Gastroesophageal sphincter (tissue), 4 donors: ENCODE measurements at regions not wholly inside any gene's neighbourhood (a gene's known extent, or its start where the extent isn't known, plus 50 kb on each side); places are given as distances from the start of the nearest gene placed in this dataset.
"Not testable (repeated sequence)": the region's sequence is repeated elsewhere in the genome, so short reads cannot be mapped to it uniquely, and the experiment has no call there.

Experiments
- ATAC-seq: fragments of 150-250 bp; one replicate; pipeline ENCODE4 v1.9.1; 2016; ENCODE audit warnings: mild to moderate bottlenecking, moderate library complexity
- H3K27ac ChIP-seq, 4 donors: fragments of 200-600 bp; sonication (generic) in 3 of 4; 1 replicate in 3 of 4; 2 replicates in 1 of 4; pipeline ENCODE4 v1.5.1; 2016 to 2019
- H3K27me3 ChIP-seq: fragments of 200-600 bp; sonication (generic); one replicate; pipeline ENCODE4 v1.5.1; 2019
- H3K36me3 ChIP-seq, 2 donors: fragments of 200-600 bp; sonication (generic); one replicate each; pipeline ENCODE4 v1.5.1; 2019; ENCODE audit warnings: control low read depth in 1 of 2
- H3K4me1 ChIP-seq, 3 donors: fragments of 200-600 bp; sonication (generic); 1 replicate in 2 of 3; 2 replicates in 1 of 3; pipeline ENCODE4 v1.5.1; 2016 to 2019; ENCODE audit warnings: control low read depth in 2 of 3
- H3K4me3 ChIP-seq, 2 donors: fragments of 200-600 bp; sonication (generic); one replicate each; pipeline ENCODE4 v1.5.1; 2019; ENCODE audit warnings: mild to moderate bottlenecking in 1 of 2, moderate library complexity in 1 of 2
- H3K9me3 ChIP-seq, 3 donors: fragments of 200-600 bp; sonication (generic); one replicate each; pipeline ENCODE4 v1.5.1; 2017 to 2019; ENCODE audit warnings: control low read depth in 2 of 3
- CTCF ChIP-seq, 4 experiments: fragments of 200-600 bp in 2 of 4; fragments of 450-650 bp in 2 of 4; sonication (generic) in 1 of 4; IDR thresholded peaks; one replicate each; pipeline ENCODE4 v1.5.1; 2017 to 2019; ENCODE audit warnings: antibody characterized with exemption in 4 of 4, mild to moderate bottlenecking in 2 of 4, moderate library complexity in 2 of 4
- EP300 ChIP-seq: sonication (generic); formaldehyde crosslinking; IDR thresholded peaks from one replicate; pipeline ENCODE4 v1.6.1; 2017; ENCODE audit warnings: antibody characterized with exemption, mild to moderate bottlenecking
- POLR2A ChIP-seq, 2 donors: fragments of 450-650 bp; IDR thresholded peaks; one replicate each; pipeline ENCODE4 v1.6.1; 2017; ENCODE audit warnings: antibody characterized with exemption in 2 of 2, mild to moderate bottlenecking in 2 of 2, moderate library complexity in 1 of 2
- POLR2AphosphoS5 ChIP-seq: sonication (generic); formaldehyde crosslinking; IDR thresholded peaks from one replicate; pipeline ENCODE4 v1.6.1; 2017; ENCODE audit warnings: antibody characterized with exemption
- WGBS, 2 donors: methylation state at CpG; one replicate each; pipeline ENCODE4 v1.1.5; 2018; ENCODE audit warnings: low coverage in 1 of 2; 5-methylcytosine and 5-hydroxymethylcytosine counted together

- H3K27me3 ChIP-seq = no peaks in the 10 kb centered on the region
- H3K9me3 ChIP-seq = no peaks in the 10 kb centered on the region
- H3K4me3 ChIP-seq = no peak overlapping the region
- no peaks in the 10 kb centered on the region for H3K4me1 ChIP-seq
- TF ChIP-seq POLR2A (IDR thresholded peaks at IDR 0.05) (no peak), CTCF (IDR thresholded peaks at IDR 0.05) (no peak), POLR2AphosphoS5 (no peak), EP300 (no peak)
- WGBS, 2 donors = 58 to 60% methylated on average over 3 to 5 of the region's 5 CpGs
- ATAC-seq = no peak
- no peaks in the 10 kb centered on the region for H3K36me3 ChIP-seq
- no peak overlapping the region for H3K27ac ChIP-seq
Measured at GRCh38 chr5:13581132-13581531, 363.4 kb downstream of the DNAH5 start.

- Histone ChIP-seq H3K27ac (no peak overlapping the region), H3K4me1 (no peaks in the 10 kb centered on the region), H3K4me3 (no peak overlapping the region), H3K36me3 (no peaks in the 10 kb centered on the region), H3K27me3 (no peaks in the 10 kb centered on the region), H3K9me3 (no peaks in the 10 kb centered on the region)
- TF ChIP-seq CTCF (IDR thresholded peaks at IDR 0.05) = no peak
- no peak for TF ChIP-seq POLR2AphosphoS5
- no peak for TF ChIP-seq EP300
- no peak for TF ChIP-seq POLR2A (IDR thresholded peaks at IDR 0.05)
- no peak for ATAC-seq
- 70 to 74% methylated on average over 4 to 5 of the region's 5 CpGs for WGBS, 2 donors
Measured at GRCh38 chr5:13580058-13580457, 364.4 kb downstream of the DNAH5 start.

GRCh38 chr5:13579091-13579490 is 365.4 kb downstream of the DNAH5 start:
- 70 to 100% methylated on average over 2 of the region's 9 CpGs for WGBS, 2 donors

GRCh38 chr5:13578311-13579039 is 366.0 kb downstream of the DNAH5 start:
- H3K27ac ChIP-seq, H3K9me3 ChIP-seq, H3K27me3 ChIP-seq, ATAC-seq, H3K4me1 ChIP-seq, H3K36me3 ChIP-seq, H3K4me3 ChIP-seq: not testable (repeated sequence)
- WGBS, 2 donors = 74 to 86% methylated on average over 4 of the region's 48 CpGs

More at GRCh38 chr5:13579091-13579490, 365.4 kb downstream of the DNAH5 start:
- H3K9me3 ChIP-seq, H3K27me3 ChIP-seq, H3K36me3 ChIP-seq, ATAC-seq, H3K4me3 ChIP-seq, H3K4me1 ChIP-seq, H3K27ac ChIP-seq: not testable (repeated sequence)

- H3K9me3 ChIP-seq = no peaks in the 10 kb centered on the region
- H3K4me3 ChIP-seq = no peak overlapping the region
- ATAC-seq = no peak
- TF ChIP-seq CTCF (IDR thresholded peaks at IDR 0.05) (no peak), POLR2AphosphoS5 (no peak), POLR2A (IDR thresholded peaks at IDR 0.05) (no peak), EP300 (no peak)
- no peaks in the 10 kb centered on the region for H3K27me3 ChIP-seq
- no peaks in the 10 kb centered on the region for H3K36me3 ChIP-seq
- 58 to 59% methylated on average over 2 of the region's 2 CpGs for WGBS, 2 donors
- no peak overlapping the region for H3K27ac ChIP-seq
- no peaks in the 10 kb centered on the region for H3K4me1 ChIP-seq
Measured at GRCh38 chr5:13574574-13574973, 369.9 kb downstream of the DNAH5 start.

GRCh38 chr5:13572163-13572562 is 372.3 kb downstream of the DNAH5 start:
- Histone ChIP-seq H3K4me3 (no peak overlapping the region), H3K27me3 (no peaks in the 10 kb centered on the region), H3K36me3 (no peaks in the 10 kb centered on the region), H3K4me1 (no peaks in the 10 kb centered on the region), H3K9me3 (no peaks in the 10 kb centered on the region), H3K27ac (no peak overlapping the region)
- 61 to 71% methylated on average over 3 of the region's 4 CpGs for WGBS, 2 donors
- no peak for TF ChIP-seq CTCF (IDR thresholded peaks at IDR 0.05)
- no peak for TF ChIP-seq POLR2AphosphoS5
- TF ChIP-seq EP300 = no peak
- TF ChIP-seq POLR2A (IDR thresholded peaks at IDR 0.05) = no peak
- no peak for ATAC-seq
